ENCODE measurements at regions not wholly inside any gene's neighbourhood (a gene's known extent, or its start where the extent isn't known, plus 50 kb on each side); places are given as distances from the start of the nearest gene placed in this dataset.
A peak's percentile ranks its signal among the peaks of the same experiment; 100 is the strongest.

DNA sequence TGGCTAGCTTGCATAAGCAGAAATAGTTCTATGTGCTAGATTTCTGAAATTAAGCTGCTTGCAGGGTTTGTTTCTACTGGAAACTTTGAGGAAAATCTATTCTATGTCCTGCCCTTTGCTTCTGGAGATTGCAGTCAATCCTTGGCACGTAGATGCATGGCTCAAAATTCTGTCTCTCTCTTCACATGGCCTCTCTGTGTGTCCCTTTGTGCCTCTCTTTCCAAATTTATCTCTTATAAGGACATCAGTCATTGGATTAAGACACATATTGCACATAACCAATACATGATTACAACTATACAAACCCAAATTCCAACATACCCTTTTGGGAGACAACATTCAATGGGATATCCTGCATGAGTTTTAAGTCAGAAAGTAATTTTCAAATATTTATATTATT, 744.3 kb upstream of the CTNND2 start:
- BruUV-seq (replicated peaks): no TSS peak
- ChIA-PET CTCF (interaction anchor here (0.6 kb wide), 1 partner anchor 602 kb away, joined by 3 read pairs; no protein-coding TSS in a partner anchor), POLR2A (interaction anchor here (0.7 kb wide), 1 partner anchor 669 kb away, joined by 3 read pairs; no protein-coding TSS in a partner anchor)
- peaks cover 7% of the 10 kb centered on the region for H3K36me3 Mint-ChIP-seq (ENCODE audit: insufficient read depth, unreplicated experiment)
- TF ChIP-seq, protein P1, sequence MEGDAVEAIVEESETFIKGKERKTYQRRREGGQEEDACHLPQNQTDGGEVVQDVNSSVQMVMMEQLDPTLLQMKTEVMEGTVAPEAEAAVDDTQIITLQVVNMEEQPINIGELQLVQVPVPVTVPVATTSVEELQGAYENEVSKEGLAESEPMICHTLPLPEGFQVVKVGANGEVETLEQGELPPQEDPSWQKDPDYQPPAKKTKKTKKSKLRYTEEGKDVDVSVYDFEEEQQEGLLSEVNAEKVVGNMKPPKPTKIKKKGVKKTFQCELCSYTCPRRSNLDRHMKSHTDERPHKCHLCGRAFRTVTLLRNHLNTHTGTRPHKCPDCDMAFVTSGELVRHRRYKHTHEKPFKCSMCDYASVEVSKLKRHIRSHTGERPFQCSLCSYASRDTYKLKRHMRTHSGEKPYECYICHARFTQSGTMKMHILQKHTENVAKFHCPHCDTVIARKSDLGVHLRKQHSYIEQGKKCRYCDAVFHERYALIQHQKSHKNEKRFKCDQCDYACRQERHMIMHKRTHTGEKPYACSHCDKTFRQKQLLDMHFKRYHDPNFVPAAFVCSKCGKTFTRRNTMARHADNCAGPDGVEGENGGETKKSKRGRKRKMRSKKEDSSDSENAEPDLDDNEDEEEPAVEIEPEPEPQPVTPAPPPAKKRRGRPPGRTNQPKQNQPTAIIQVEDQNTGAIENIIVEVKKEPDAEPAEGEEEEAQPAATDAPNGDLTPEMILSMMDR (IDR thresholded peaks at IDR 0.05; ENCODE audit: unreplicated experiment): no peak
- H3K4me1 Mint-ChIP-seq (ENCODE audit: insufficient read depth, unreplicated experiment): no peaks in the 10 kb centered on the region
- H3K9me3 Mint-ChIP-seq (ENCODE audit: unreplicated experiment): peaks cover 12% of the 10 kb centered on the region
- DNase-seq (ENCODE audit: unreplicated experiment): no peak
- H3K4me3 Mint-ChIP-seq (ENCODE audit: unreplicated experiment): no peak overlapping the region
- intact Hi-C loops (cut with micrococcal nuclease): no loop called here
- H3K27me3 Mint-ChIP-seq (ENCODE audit: insufficient read depth, unreplicated experiment): no peaks in the 10 kb centered on the region
- no peak overlapping the region for H3K27ac Mint-ChIP-seq (ENCODE audit: low read depth, unreplicated experiment)

DNA sequence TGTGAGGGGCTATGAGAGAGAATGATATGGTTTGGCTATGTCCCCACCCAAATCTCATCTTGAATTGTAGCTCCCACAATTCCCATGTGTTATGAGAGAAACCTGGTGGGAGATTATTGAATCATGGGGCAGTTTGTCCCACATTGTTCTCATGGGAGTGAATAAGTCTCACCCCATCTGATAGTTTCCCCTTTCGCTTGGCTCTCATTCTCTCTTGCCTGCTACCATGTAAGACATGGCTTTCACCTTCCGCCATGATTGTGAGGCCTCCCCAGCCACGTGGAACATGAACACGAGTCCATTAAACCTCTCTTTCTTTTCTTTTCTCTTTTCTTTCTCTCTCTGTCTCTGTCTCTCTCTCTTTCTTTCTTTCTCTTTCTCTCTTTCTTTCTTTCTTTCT, 743.4 kb upstream of the CTNND2 start:
- intact Hi-C loops (cut with micrococcal nuclease): no loop called here
- POLR2A ChIA-PET: no interaction called here
- CTCF ChIA-PET: no interaction called here
- TF ChIP-seq, protein P1 (IDR thresholded peaks at IDR 0.05; ENCODE audit: unreplicated experiment): no peak
- H3K4me3 Mint-ChIP-seq (ENCODE audit: unreplicated experiment): no peak overlapping the region
- no TSS peak for BruUV-seq (replicated peaks)
- no peak overlapping the region for H3K27ac Mint-ChIP-seq (ENCODE audit: low read depth, unreplicated experiment)
- H3K36me3 Mint-ChIP-seq (ENCODE audit: insufficient read depth, unreplicated experiment): peaks cover 7% of the 10 kb centered on the region
- no peak for DNase-seq (ENCODE audit: unreplicated experiment)
- no peaks in the 10 kb centered on the region for H3K27me3 Mint-ChIP-seq (ENCODE audit: insufficient read depth, unreplicated experiment)
- peaks cover 12% of the 10 kb centered on the region for H3K9me3 Mint-ChIP-seq (ENCODE audit: unreplicated experiment)
- H3K4me1 Mint-ChIP-seq (ENCODE audit: insufficient read depth, unreplicated experiment): no peaks in the 10 kb centered on the region

DNA sequence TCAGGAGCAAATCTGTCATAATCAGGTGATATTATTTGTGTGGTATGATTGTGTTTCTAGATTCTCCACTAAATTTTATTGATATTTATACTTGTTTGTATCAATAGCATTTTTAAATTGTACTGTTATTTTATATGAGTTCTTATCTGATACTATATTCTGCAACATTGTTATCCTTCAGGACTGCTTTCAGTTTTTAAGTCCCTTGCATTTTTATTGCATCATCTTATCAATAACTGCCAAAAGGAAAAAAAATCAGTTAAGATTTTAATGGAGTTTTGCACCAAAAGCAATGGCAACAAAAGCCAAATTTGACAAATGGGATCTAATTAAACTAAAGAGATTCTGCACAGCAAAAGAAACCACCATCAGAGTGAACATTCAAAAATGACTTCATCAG, 741.3 kb upstream of the CTNND2 start:
- no TSS peak for BruUV-seq (replicated peaks)

DNA sequence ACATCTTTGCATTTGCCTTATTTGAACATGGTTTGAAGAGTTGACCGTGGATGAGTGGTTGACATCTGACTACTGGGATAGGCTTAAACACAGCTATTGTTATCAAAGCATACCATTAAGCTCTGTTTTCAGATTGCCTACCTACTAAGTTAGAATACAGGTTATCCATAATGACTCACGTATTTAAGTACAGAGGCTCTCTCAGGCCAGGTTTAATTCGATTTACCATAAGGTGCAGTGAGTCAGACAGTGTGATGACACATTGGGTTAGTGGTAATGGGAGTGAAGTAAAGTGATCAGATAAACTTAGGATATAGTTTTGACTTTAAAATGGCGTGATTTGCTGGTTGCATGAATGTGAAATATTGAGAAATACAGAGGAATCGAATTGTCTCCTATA, 732.0 kb upstream of the CTNND2 start:
- no peak overlapping the region for H3K4me3 Mint-ChIP-seq (ENCODE audit: unreplicated experiment)
- intact Hi-C loops (cut with micrococcal nuclease): no loop called here
- peaks cover 8% of the 10 kb centered on the region for H3K4me1 Mint-ChIP-seq (ENCODE audit: insufficient read depth, unreplicated experiment)
- TF ChIP-seq, protein P1 (IDR thresholded peaks at IDR 0.05; ENCODE audit: unreplicated experiment): no peak
- no peak overlapping the region for H3K27ac Mint-ChIP-seq (ENCODE audit: low read depth, unreplicated experiment)
- CTCF ChIA-PET: no interaction called here
- peak; percentile 50 for DNase-seq (ENCODE audit: unreplicated experiment)
- H3K27me3 Mint-ChIP-seq (ENCODE audit: insufficient read depth, unreplicated experiment): no peaks in the 10 kb centered on the region
- H3K9me3 Mint-ChIP-seq (ENCODE audit: unreplicated experiment): peaks cover 7% of the 10 kb centered on the region
- no TSS peak for BruUV-seq (replicated peaks)
- no peaks in the 10 kb centered on the region for H3K36me3 Mint-ChIP-seq (ENCODE audit: insufficient read depth, unreplicated experiment)
- POLR2A ChIA-PET: interaction anchor here (0.5 to 0.6 kb wide), 2 partner anchors 17 to 30 kb away, joined by 3 to 5 read pairs; no protein-coding TSS in a partner anchor

More for the DNA sequence above, 741.3 kb upstream of the CTNND2 start:
- intact Hi-C loops (cut with micrococcal nuclease): no loop called here
- ChIA-PET CTCF (no interaction called here), POLR2A (no interaction called here)
- Mint-ChIP-seq H3K27me3 (ENCODE audit: insufficient read depth, unreplicated experiment) (no peaks in the 10 kb centered on the region), H3K4me3 (ENCODE audit: unreplicated experiment) (no peak overlapping the region), H3K9me3 (ENCODE audit: unreplicated experiment) (peaks cover 12% of the 10 kb centered on the region), H3K36me3 (ENCODE audit: insufficient read depth, unreplicated experiment) (peaks cover 7% of the 10 kb centered on the region), H3K4me1 (ENCODE audit: insufficient read depth, unreplicated experiment) (no peaks in the 10 kb centered on the region), H3K27ac (ENCODE audit: low read depth, unreplicated experiment) (no peak overlapping the region)
- TF ChIP-seq, protein P1 (IDR thresholded peaks at IDR 0.05; ENCODE audit: unreplicated experiment): no peak
- DNase-seq (ENCODE audit: unreplicated experiment): no peak

Measured in MCF 10A (cell line).